Adrenal gland (tissue), 5 donors: ENCODE measurements at regions not wholly inside any gene's neighbourhood (a gene's known extent, or its start where the extent isn't known, plus 50 kb on each side); places are given as distances from the start of the nearest gene placed in this dataset.

Experiments used
- CTCF ChIP-seq, 6 experiments: fragments of 450-650 bp in 4 of 6; fragments of 200-600 bp in 2 of 6; sonication (generic) in 1 of 6; IDR thresholded peaks; 1 replicate in 5 of 6; 2 replicates in 1 of 6; pipeline versions ENCODE4 v1.5.1 to v1.8.0; 2016 to 2021; ENCODE audit warnings: antibody characterized with exemption in 6 of 6, mild to moderate bottlenecking in 2 of 6, moderate library complexity in 1 of 6
- POLR2A ChIP-seq, 2 donors: fragments of 450-650 bp; IDR thresholded peaks; one replicate each; pipeline ENCODE4 v1.6.1; 2017; ENCODE audit warnings: antibody characterized with exemption in 2 of 2, mild to moderate bottlenecking in 2 of 2, moderate library complexity in 1 of 2
- donor health status: DM: no; HTN: no; CAD: no.

- peak in 5 of 6 experiments; percentile 45 to 57 (median 51) for TF ChIP-seq CTCF (IDR thresholded peaks at IDR 0.05)
- no peak for TF ChIP-seq POLR2A (IDR thresholded peaks at IDR 0.05)
Observed at GRCh38 chr10:59465088-59465487, 102.7 kb upstream of the FAM13C start.
